Midbrain (tissue), 1 donor: ENCODE measurements at regions not wholly inside any gene's neighbourhood (a gene's known extent, or its start where the extent isn't known, plus 50 kb on each side); places are given as distances from the start of the nearest gene placed in this dataset.

ENCODE experiments used
- DNase-seq: peaks from one replicate; lab custom pipeline; 2025; lab: John Stamatoyannopoulos, UW

GRCh38 chr2:226620176-226620575 lies 179.4 kb downstream of the IRS1 start:
- no peak for DNase-seq

- DNase-seq: no peak
Observed at GRCh38 chr2:226619707-226620106, 179.9 kb downstream of the IRS1 start.

GRCh38 chr2:226618875-226619605 lies 180.6 kb downstream of the IRS1 start:
- no peak for DNase-seq

GRCh38 chr2:226618544-226618874 lies 181.1 kb downstream of the IRS1 start:
- no peak for DNase-seq

GRCh38 chr2:226615891-226616290 lies 183.7 kb downstream of the IRS1 start:
- DNase-seq: no peak

- DNase-seq: no peak
Observed at GRCh38 chr2:226611944-226612318, 187.7 kb downstream of the IRS1 start.

GRCh38 chr2:226611196-226611943 lies 188.2 kb downstream of the IRS1 start:
- DNase-seq: no peak

GRCh38 chr2:226609366-226609765 lies 190.3 kb downstream of the IRS1 start:
- DNase-seq: no peak

GRCh38 chr2:226608451-226608850 lies 191.2 kb downstream of the IRS1 start:
- no peak for DNase-seq

GRCh38 chr2:226607379-226607778 lies 192.2 kb downstream of the IRS1 start:
- DNase-seq: no peak

GRCh38 chr2:226605642-226606041 lies 194.0 kb downstream of the IRS1 start:
- no peak for DNase-seq

GRCh38 chr2:226603606-226604005 lies 196.0 kb downstream of the IRS1 start:
- DNase-seq: no peak

GRCh38 chr2:226601881-226602662 lies 197.5 kb downstream of the IRS1 start:
- no peak for DNase-seq

- DNase-seq: no peak
Observed at GRCh38 chr2:226600802-226601201, 198.8 kb downstream of the IRS1 start.

- no peak for DNase-seq
Observed at GRCh38 chr2:226600184-226600583, 199.4 kb downstream of the IRS1 start.

- DNase-seq: no peak
Observed at GRCh38 chr2:226589043-226589442, 210.6 kb downstream of the IRS1 start.

GRCh38 chr2:226585130-226585561 lies 214.5 kb downstream of the IRS1 start:
- DNase-seq: no peak

- no peak for DNase-seq
Observed at GRCh38 chr2:226584518-226585055, 215.0 kb downstream of the IRS1 start.

GRCh38 chr2:226583715-226584114 lies 215.9 kb downstream of the IRS1 start:
- no peak for DNase-seq

- no peak for DNase-seq
Observed at GRCh38 chr2:226581661-226582060, 218.0 kb downstream of the IRS1 start.

- DNase-seq: no peak
Observed at GRCh38 chr2:226581004-226581403, 218.6 kb downstream of the IRS1 start.

- DNase-seq: no peak
Observed at GRCh38 chr2:226580403-226580802, 219.2 kb downstream of the IRS1 start.

- no peak for DNase-seq
Observed at GRCh38 chr2:226579519-226579918, 220.1 kb downstream of the IRS1 start.
